Calu3 (cell line): ENCODE measurements at regions not wholly inside any gene's neighbourhood (a gene's known extent, or its start where the extent isn't known, plus 50 kb on each side); places are given as distances from the start of the nearest gene placed in this dataset.

ENCODE experiments used
- BruUV-seq: library from RNA; stranded (reverse); fragments of 400-500 nt; replicated peaks from 2 replicates; lab custom pipeline; 2021; lab: Mats Ljungman, UMichigan
- CTCF ChIA-PET: fragments of 300-600 bp; sonication (Branson Sonifier 250); formaldehyde crosslinking; loops from one replicate; lab custom pipeline; 2022; ENCODE audit warnings: antibody characterized with exemption; lab: Charles Lee
- DNase-seq: peaks from one replicate; pipeline ENCODE4 v3.0.0; 2022
- H3K27ac Mint-ChIP-seq: one replicate; pipeline ENCODE4 v1.8.0; 2022; ENCODE audit warnings: mixed read lengths; ENCODE audit not compliant: unreplicated experiment
- H3K27me3 Mint-ChIP-seq: one replicate; pipeline ENCODE4 v1.8.0; 2022; ENCODE audit warnings: mixed read lengths; ENCODE audit not compliant: unreplicated experiment
- H3K36me3 Mint-ChIP-seq: one replicate; pipeline ENCODE4 v1.8.0; 2022; ENCODE audit warnings: mild to moderate bottlenecking, moderate library complexity, mixed read lengths; ENCODE audit not compliant: insufficient read depth, unreplicated experiment
- H3K4me1 Mint-ChIP-seq: one replicate; pipeline ENCODE4 v1.8.0; 2022; ENCODE audit warnings: mild to moderate bottlenecking, low read depth, mixed read lengths; ENCODE audit not compliant: unreplicated experiment
- H3K4me3 Mint-ChIP-seq: one replicate; pipeline ENCODE4 v1.8.0; 2022; ENCODE audit warnings: mild to moderate bottlenecking, low read depth, moderate library complexity, mixed read lengths; ENCODE audit not compliant: unreplicated experiment
- H3K9me3 Mint-ChIP-seq: one replicate; pipeline ENCODE4 v1.8.0; 2022; ENCODE audit warnings: low read depth, mixed read lengths; ENCODE audit not compliant: unreplicated experiment
- CTCF ChIP-seq: fragments of 200-600 bp; IDR thresholded peaks from one replicate; pipeline ENCODE4 v1.8.0; 2022; ENCODE audit warnings: antibody characterized with exemption; ENCODE audit not compliant: unreplicated experiment
- intact Hi-C: fragments of 100-400 bp; cut with micrococcal nuclease; formaldehyde crosslinking; loops from one replicate; pipeline ENCODE4 v1.10.0; 2022; ENCODE audit not compliant: unreplicated experiment

GRCh38 chr14:24744641-24745040 lies 110.7 kb upstream of the GZMB start:
- Mint-ChIP-seq H3K27me3 (peaks cover 36% of the 10 kb centered on the region), H3K4me1 (no peaks in the 10 kb centered on the region), H3K4me3 (no peak overlapping the region), H3K27ac (no peak overlapping the region), H3K36me3 (no peaks in the 10 kb centered on the region), H3K9me3 (no peaks in the 10 kb centered on the region)
- no peak for DNase-seq
- no peak for TF ChIP-seq CTCF
- no TSS peak for BruUV-seq
- CTCF ChIA-PET, result no interaction called here
- intact Hi-C loops, result no loop called here

DNA sequence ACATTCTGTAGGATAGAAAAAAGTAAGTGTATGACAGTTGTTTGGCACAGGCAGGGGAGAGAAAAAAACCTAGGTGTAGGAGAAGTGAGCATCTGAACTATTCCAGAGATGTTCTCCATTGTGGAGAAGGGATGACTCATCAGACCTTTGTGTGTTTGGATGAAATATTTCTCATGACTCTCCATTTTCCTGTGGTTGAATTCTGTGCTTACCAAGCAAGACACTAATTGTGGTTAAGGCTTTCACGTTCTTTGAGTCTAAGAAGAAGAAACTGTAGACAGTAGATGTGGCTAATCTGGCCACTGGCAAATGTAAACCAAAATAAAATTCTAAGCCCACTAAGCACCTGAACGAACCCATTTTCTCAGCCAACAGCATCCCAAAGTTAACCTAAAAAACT lies 107.9 kb upstream of the GZMB start:
- no peak for DNase-seq
- Mint-ChIP-seq H3K4me1 (no peaks in the 10 kb centered on the region), H3K27ac (no peak overlapping the region), H3K9me3 (no peaks in the 10 kb centered on the region), H3K27me3 (peaks cover 54% of the 10 kb centered on the region), H3K36me3 (no peaks in the 10 kb centered on the region), H3K4me3 (no peak overlapping the region)
- no peak for TF ChIP-seq CTCF
- no TSS peak for BruUV-seq
- intact Hi-C loops, result no loop called here
- CTCF ChIA-PET, result no interaction called here

- CTCF ChIA-PET, result no interaction called here
- Mint-ChIP-seq H3K4me1 (no peaks in the 10 kb centered on the region), H3K27ac (no peak overlapping the region), H3K27me3 (peaks cover 26% of the 10 kb centered on the region), H3K4me3 (no peak overlapping the region), H3K36me3 (no peaks in the 10 kb centered on the region), H3K9me3 (no peaks in the 10 kb centered on the region)
- no peak for DNase-seq
- no peak for TF ChIP-seq CTCF
- intact Hi-C loops, result loop anchor here (1.0 to 5.0 kb wide), 4 partner anchors 70 to 664 kb away; no protein-coding TSS in a partner anchor
- no TSS peak for BruUV-seq
Measured at GRCh38 chr14:24735984-24736630, 102.1 kb upstream of the GZMB start.

- no peaks in the 10 kb centered on the region for H3K4me1 Mint-ChIP-seq
- H3K27me3 Mint-ChIP-seq, result peaks cover 28% of the 10 kb centered on the region
- H3K4me3 Mint-ChIP-seq, result no peak overlapping the region
- BruUV-seq, result no TSS peak
- TF ChIP-seq CTCF, result no peak
- CTCF ChIA-PET, result no interaction called here
- intact Hi-C loops, result loop anchor here (1.0 to 5.0 kb wide), 4 partner anchors 71 to 665 kb away; no protein-coding TSS in a partner anchor
- no peak overlapping the region for H3K27ac Mint-ChIP-seq
- no peaks in the 10 kb centered on the region for H3K36me3 Mint-ChIP-seq
- no peaks in the 10 kb centered on the region for H3K9me3 Mint-ChIP-seq
- DNase-seq, result peak; percentile 51
Measured at GRCh38 chr14:24734917-24735500, 101.0 kb upstream of the GZMB start.
